Psoas muscle (tissue), 7 donors: ENCODE measurements at regions not wholly inside any gene's neighbourhood (a gene's known extent, or its start where the extent isn't known, plus 50 kb on each side); places are given as distances from the start of the nearest gene placed in this dataset.

Experiments used
- ATAC-seq, 4 donors: fragments of 200-7000 bp; cut with Tn5 transposase; one replicate each; pipeline ENCODE4 v1.9.1; 2020; ENCODE audit warnings: moderate library complexity in 3 of 4, mild to moderate bottlenecking in 2 of 4
- DNase-seq, 2 donors: peaks; one replicate each; pipeline ENCODE4 v3.0.0-alpha.2; 2020
- H3K27ac ChIP-seq: fragments of 200-600 bp; one replicate; pipeline ENCODE4 v1.8.0; 2022
- H3K27me3 ChIP-seq, 3 donors: fragments of 200-600 bp in 1 of 3; one replicate each; pipeline versions ENCODE4 v1.6.1 to v1.8.0; 2013 to 2022; ENCODE audit warnings: low read length in 2 of 3, mild to moderate bottlenecking in 2 of 3, moderate library complexity in 1 of 3; ENCODE audit not compliant: insufficient read depth in 3 of 3
- H3K36me3 ChIP-seq, 2 donors: fragments of 200-600 bp in 1 of 2; one replicate each; pipeline versions ENCODE4 v1.6.1 to v1.8.0; 2013 to 2022; ENCODE audit warnings: low read depth in 1 of 2, mild to moderate bottlenecking in 1 of 2, moderate library complexity in 1 of 2; ENCODE audit not compliant: insufficient read depth in 1 of 2
- H3K4me1 ChIP-seq: fragments of 200-600 bp; one replicate; pipeline ENCODE4 v1.8.0; 2022
- H3K4me3 ChIP-seq: fragments of 200-600 bp; one replicate; pipeline ENCODE4 v1.8.0; 2022; ENCODE audit warnings: mild to moderate bottlenecking
- H3K9me3 ChIP-seq: fragments of 200-600 bp; one replicate; pipeline ENCODE4 v1.8.0; 2022
- WGBS, 3 donors: extraction: QIAGEN DNeasy Blood & Tissue Kit; methylation state at CpG; one replicate each; pipeline versions ENCODE4 v1.1.6 to v1.1.7; 2013; 5-methylcytosine and 5-hydroxymethylcytosine counted together
- intact Hi-C, 2 donors: fragments of 100-400 bp; cut with DNase I; formaldehyde crosslinking; loops; one replicate each; pipeline versions ENCODE4 v1.11.0 to v1.14.2; 2022
- TF ChIP-seq, protein P1 (sequence below): fragments of 200-600 bp; IDR thresholded peaks from one replicate; pipeline ENCODE4 v1.8.0; 2022; ENCODE audit warnings: antibody characterized with exemption
- donor health status: healthy with polysubstance abuse.
- donor health status: DM: no; HTN: no; CAD: no; lungs with moderate emphysema.
- donor health status: Bipolar disorder and iron deficiency.
- donor health status: healthy.
- donor health status: DM: yes; HTN: yes; CAD: no.
- donor health status: DM: no; HTN: no; CAD: no.
- donor health status: DM: yes; HTN: yes; CAD: no.

DNA sequence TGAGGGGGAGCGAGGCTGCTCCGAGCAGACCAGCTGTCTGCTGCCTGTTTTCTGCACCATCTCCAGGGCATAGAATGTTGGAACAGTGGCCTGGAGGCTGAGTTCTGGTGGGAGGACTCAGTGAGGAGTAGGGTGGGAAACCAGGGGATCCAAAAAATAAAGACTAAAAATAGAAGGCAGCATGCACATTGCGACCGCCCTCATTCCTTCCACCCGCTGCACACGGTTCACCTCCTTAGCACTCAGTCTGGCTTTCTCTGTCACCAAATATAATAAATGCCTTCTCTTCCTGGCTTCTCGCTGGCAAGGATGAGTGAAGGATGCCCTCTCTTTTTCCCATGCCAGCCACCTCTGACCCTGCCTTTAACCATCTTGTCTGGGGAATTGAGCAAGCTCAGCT, 146.2 kb downstream of the AACS start:
- no peak for DNase-seq
- intact Hi-C loops: no loop called here
- 28 to 38% (median 33%) methylated on average over 7 of the region's 7 CpGs for WGBS, 3 donors
- no peak for ATAC-seq
- Histone ChIP-seq H3K4me1 (no peaks in the 10 kb centered on the region), H3K27me3 (peaks cover 0 to 5% (median 0%) of the 10 kb centered on the region in 3 donors), H3K4me3 (no peak overlapping the region), H3K36me3 (no peaks in the 10 kb centered on the region), H3K27ac (no peak overlapping the region), H3K9me3 (no peaks in the 10 kb centered on the region)
- TF ChIP-seq, protein P1, sequence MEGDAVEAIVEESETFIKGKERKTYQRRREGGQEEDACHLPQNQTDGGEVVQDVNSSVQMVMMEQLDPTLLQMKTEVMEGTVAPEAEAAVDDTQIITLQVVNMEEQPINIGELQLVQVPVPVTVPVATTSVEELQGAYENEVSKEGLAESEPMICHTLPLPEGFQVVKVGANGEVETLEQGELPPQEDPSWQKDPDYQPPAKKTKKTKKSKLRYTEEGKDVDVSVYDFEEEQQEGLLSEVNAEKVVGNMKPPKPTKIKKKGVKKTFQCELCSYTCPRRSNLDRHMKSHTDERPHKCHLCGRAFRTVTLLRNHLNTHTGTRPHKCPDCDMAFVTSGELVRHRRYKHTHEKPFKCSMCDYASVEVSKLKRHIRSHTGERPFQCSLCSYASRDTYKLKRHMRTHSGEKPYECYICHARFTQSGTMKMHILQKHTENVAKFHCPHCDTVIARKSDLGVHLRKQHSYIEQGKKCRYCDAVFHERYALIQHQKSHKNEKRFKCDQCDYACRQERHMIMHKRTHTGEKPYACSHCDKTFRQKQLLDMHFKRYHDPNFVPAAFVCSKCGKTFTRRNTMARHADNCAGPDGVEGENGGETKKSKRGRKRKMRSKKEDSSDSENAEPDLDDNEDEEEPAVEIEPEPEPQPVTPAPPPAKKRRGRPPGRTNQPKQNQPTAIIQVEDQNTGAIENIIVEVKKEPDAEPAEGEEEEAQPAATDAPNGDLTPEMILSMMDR: no peak

DNA sequence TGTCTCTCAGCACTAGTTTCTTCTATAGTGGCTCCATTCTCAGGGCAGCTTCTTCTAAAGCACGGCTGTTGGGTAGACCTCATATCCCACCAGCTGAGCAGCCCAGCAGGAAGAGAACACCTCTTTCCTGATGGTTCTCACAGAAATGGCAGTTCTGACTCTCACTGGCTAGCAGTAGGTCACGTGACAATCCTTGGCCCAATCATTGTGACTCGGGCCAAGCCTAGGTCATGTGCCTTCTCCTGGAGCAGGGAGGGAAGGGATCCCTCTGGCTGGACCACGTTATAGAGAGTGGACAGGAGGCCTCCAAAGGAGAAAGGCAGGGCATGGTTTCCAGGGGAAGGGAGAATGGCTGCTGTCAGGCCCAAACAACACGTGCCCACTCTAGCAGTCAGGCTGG, 149.1 kb downstream of the AACS start:
- Histone ChIP-seq H3K27me3 (peaks cover 0 to 2% (median 0%) of the 10 kb centered on the region in 3 donors), H3K36me3 (no peaks in the 10 kb centered on the region), H3K4me1 (no peaks in the 10 kb centered on the region), H3K27ac (no peak overlapping the region), H3K9me3 (no peaks in the 10 kb centered on the region), H3K4me3 (no peak overlapping the region)
- intact Hi-C loops: no loop called here
- 66 to 80% (median 70%) methylated on average over 5 of the region's 5 CpGs for WGBS, 3 donors
- no peak for DNase-seq
- no peak for ATAC-seq
- TF ChIP-seq, protein P1: no peak

DNA sequence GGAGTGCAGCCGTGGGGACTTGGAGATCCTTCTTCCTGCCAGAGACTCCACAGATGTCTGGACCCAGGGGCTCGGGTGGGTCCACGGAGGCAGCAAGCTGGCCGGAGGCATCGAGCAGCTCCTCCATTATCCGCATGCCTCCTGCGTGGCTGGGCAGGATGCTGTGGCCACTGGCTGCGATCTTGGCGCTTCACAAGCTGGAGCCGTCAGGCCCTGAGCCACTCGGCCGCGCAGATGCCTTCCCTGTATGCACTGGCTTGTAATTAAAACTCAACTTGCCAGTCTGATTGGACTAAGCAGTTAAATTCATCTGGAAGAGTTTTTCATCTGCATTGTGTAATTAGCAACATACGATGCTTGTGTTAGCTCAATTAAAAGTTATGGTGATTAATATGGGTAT, 151.5 kb downstream of the AACS start:
- DNase-seq (no peak), ATAC-seq (no peak)
- Histone ChIP-seq H3K27me3 (peaks cover 0 to 9% (median 3%) of the 10 kb centered on the region in 3 donors), H3K9me3 (no peaks in the 10 kb centered on the region), H3K27ac (no peak overlapping the region), H3K4me1 (no peaks in the 10 kb centered on the region), H3K36me3 (no peaks in the 10 kb centered on the region), H3K4me3 (no peak overlapping the region)
- TF ChIP-seq, protein P1: no peak
- intact Hi-C loops: no loop called here
- WGBS, 3 donors: 64 to 66% (median 66%) methylated on average over 14 of the region's 14 CpGs

DNA sequence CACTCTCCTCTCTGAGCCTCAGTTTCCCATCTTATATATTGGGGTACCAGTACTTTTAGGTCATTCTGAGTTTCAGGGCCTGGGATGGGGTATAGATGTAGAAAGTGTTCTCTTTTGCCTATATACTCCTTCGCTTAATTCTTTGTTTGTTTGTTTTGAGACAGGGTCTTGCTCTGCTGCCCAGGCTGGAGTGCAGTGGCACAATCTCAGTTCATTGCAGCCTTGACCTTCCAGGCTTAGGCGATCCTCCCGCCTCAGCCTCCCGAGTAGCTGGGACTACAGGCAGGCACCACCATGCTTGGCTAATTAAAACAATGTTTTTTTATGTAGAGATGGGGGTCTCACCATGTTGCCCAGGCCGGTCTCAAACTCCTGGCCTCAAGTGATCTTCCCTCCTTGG, 152.1 kb downstream of the AACS start:
- WGBS, 3 donors: 71 to 75% (median 74%) methylated on average over 5 of the region's 5 CpGs
- ATAC-seq: no peak

DNA sequence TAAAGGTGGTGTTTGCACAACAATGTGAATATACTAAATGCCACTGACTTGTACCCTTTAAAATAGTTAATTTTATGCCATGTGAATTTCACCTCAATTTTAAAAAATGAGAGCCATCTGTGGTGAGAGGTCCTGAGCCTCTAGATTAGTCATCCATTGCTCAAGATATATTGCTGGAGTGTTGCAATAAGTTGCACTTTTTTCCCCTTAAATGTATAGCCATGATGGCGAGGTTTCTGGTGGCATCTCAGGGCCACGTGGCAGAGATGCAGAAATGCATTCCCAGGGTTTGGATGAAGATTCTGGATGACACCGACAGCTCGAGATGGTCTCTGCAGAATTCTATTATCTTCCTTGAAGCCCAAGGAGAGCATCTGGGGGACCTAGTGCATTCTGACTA, 153.7 kb downstream of the AACS start:
- Histone ChIP-seq H3K9me3 (no peaks in the 10 kb centered on the region), H3K4me3 (no peak overlapping the region), H3K36me3 (no peaks in the 10 kb centered on the region), H3K4me1 (no peaks in the 10 kb centered on the region), H3K27ac (no peak overlapping the region), H3K27me3 (peaks cover 0 to 9% (median 3%) of the 10 kb centered on the region in 3 donors)
- TF ChIP-seq, protein P1: no peak
- 69 to 79% (median 75%) methylated on average over 4 of the region's 4 CpGs for WGBS, 3 donors
- intact Hi-C loops: no loop called here
- no peak for DNase-seq
- ATAC-seq: no peak

More for the DNA sequence above, 152.1 kb downstream of the AACS start:
- Histone ChIP-seq H3K27me3 (peaks cover 0 to 9% (median 3%) of the 10 kb centered on the region in 3 donors), H3K4me1 (no peaks in the 10 kb centered on the region), H3K36me3 (no peaks in the 10 kb centered on the region), H3K9me3 (no peaks in the 10 kb centered on the region), H3K27ac (no peak overlapping the region), H3K4me3 (no peak overlapping the region)
- intact Hi-C loops: no loop called here
- TF ChIP-seq, protein P1: no peak
- DNase-seq: no peak
